ENCODE measurements at regions not wholly inside any gene's neighbourhood (a gene's known extent, or its start where the extent isn't known, plus 50 kb on each side); places are given as distances from the start of the nearest gene placed in this dataset.

GRCh38 chr6:163773646-163774045 lies 359.1 kb downstream of the QKI start:
- H3K27ac Mint-ChIP-seq (ENCODE audit: unreplicated experiment), result no peak overlapping the region
- peaks cover 6% of the 10 kb centered on the region for H3K9me3 Mint-ChIP-seq (ENCODE audit: unreplicated experiment)
- DNase-seq (ENCODE audit: extremely low spot score, unreplicated experiment), result no peak
- peaks cover 3% of the 10 kb centered on the region for H3K27me3 Mint-ChIP-seq (ENCODE audit: unreplicated experiment)
- H3K4me1 Mint-ChIP-seq (ENCODE audit: unreplicated experiment), result no peaks in the 10 kb centered on the region
- H3K4me3 Mint-ChIP-seq (ENCODE audit: unreplicated experiment), result no peak overlapping the region
- H3K36me3 Mint-ChIP-seq (ENCODE audit: unreplicated experiment), result peaks cover 3% of the 10 kb centered on the region
- TF ChIP-seq CTCF (IDR thresholded peaks at IDR 0.05), result no peak

GRCh38 chr6:163772701-163773100 lies 358.2 kb downstream of the QKI start:
- Mint-ChIP-seq H3K27me3 (ENCODE audit: unreplicated experiment) (peaks cover under 1% of the 10 kb centered on the region), H3K9me3 (ENCODE audit: unreplicated experiment) (peaks cover 7% of the 10 kb centered on the region), H3K4me3 (ENCODE audit: unreplicated experiment) (no peak overlapping the region), H3K4me1 (ENCODE audit: unreplicated experiment) (no peaks in the 10 kb centered on the region), H3K27ac (ENCODE audit: unreplicated experiment) (no peak overlapping the region), H3K36me3 (ENCODE audit: unreplicated experiment) (peaks cover 3% of the 10 kb centered on the region)
- no peak for DNase-seq (ENCODE audit: extremely low spot score, unreplicated experiment)
- no peak for TF ChIP-seq CTCF (IDR thresholded peaks at IDR 0.05)

- Mint-ChIP-seq H3K27me3 (ENCODE audit: unreplicated experiment) (no peaks in the 10 kb centered on the region), H3K4me1 (ENCODE audit: unreplicated experiment) (peaks cover 4% of the 10 kb centered on the region), H3K36me3 (ENCODE audit: unreplicated experiment) (peaks cover 3% of the 10 kb centered on the region), H3K9me3 (ENCODE audit: unreplicated experiment) (peaks cover 7% of the 10 kb centered on the region), H3K4me3 (ENCODE audit: unreplicated experiment) (no peak overlapping the region), H3K27ac (ENCODE audit: unreplicated experiment) (no peak overlapping the region)
- DNase-seq (ENCODE audit: extremely low spot score, unreplicated experiment), result no peak
- no peak for TF ChIP-seq CTCF (IDR thresholded peaks at IDR 0.05)
Observed at GRCh38 chr6:163771180-163771579, 356.7 kb downstream of the QKI start.

- peaks cover 7% of the 10 kb centered on the region for H3K9me3 Mint-ChIP-seq (ENCODE audit: unreplicated experiment)
- H3K36me3 Mint-ChIP-seq (ENCODE audit: unreplicated experiment), result peaks cover 3% of the 10 kb centered on the region
- no peak for TF ChIP-seq CTCF (IDR thresholded peaks at IDR 0.05)
- H3K27ac Mint-ChIP-seq (ENCODE audit: unreplicated experiment), result no peak overlapping the region
- peaks cover 22% of the 10 kb centered on the region for H3K4me1 Mint-ChIP-seq (ENCODE audit: unreplicated experiment)
- no peaks in the 10 kb centered on the region for H3K27me3 Mint-ChIP-seq (ENCODE audit: unreplicated experiment)
- H3K4me3 Mint-ChIP-seq (ENCODE audit: unreplicated experiment), result no peak overlapping the region
- no peak for DNase-seq (ENCODE audit: extremely low spot score, unreplicated experiment)
Observed at GRCh38 chr6:163768905-163769304, 354.4 kb downstream of the QKI start.

- no peak for TF ChIP-seq CTCF (IDR thresholded peaks at IDR 0.05)
- peaks cover 7% of the 10 kb centered on the region for H3K9me3 Mint-ChIP-seq (ENCODE audit: unreplicated experiment)
- H3K27ac Mint-ChIP-seq (ENCODE audit: unreplicated experiment), result no peak overlapping the region
- H3K36me3 Mint-ChIP-seq (ENCODE audit: unreplicated experiment), result peaks cover 3% of the 10 kb centered on the region
- DNase-seq (ENCODE audit: extremely low spot score, unreplicated experiment), result no peak
- no peaks in the 10 kb centered on the region for H3K27me3 Mint-ChIP-seq (ENCODE audit: unreplicated experiment)
- H3K4me3 Mint-ChIP-seq (ENCODE audit: unreplicated experiment), result no peak overlapping the region
- peaks cover 24% of the 10 kb centered on the region for H3K4me1 Mint-ChIP-seq (ENCODE audit: unreplicated experiment)
Observed at GRCh38 chr6:163766936-163767335, 352.4 kb downstream of the QKI start.
